IPS DF 6.9 (cell line): ENCODE measurements at regions not wholly inside any gene's neighbourhood (a gene's known extent, or its start where the extent isn't known, plus 50 kb on each side); places are given as distances from the start of the nearest gene placed in this dataset.

Experiments
- DNase-seq: peaks from one replicate; pipeline ENCODE4 v3.0.0-alpha.2; 2013; ENCODE audit warnings: low read depth, low spot score
- H3K27ac ChIP-seq: one replicate; pipeline ENCODE4 v1.5.1; 2013; ENCODE audit warnings: low read length, control low read depth
- H3K27me3 ChIP-seq: 2 replicates; pipeline ENCODE4 v1.6.1; 2013; ENCODE audit warnings: mild to moderate bottlenecking, low read length; ENCODE audit not compliant: control insufficient read depth, insufficient read depth
- H3K36me3 ChIP-seq: 2 replicates; pipeline ENCODE4 v1.6.1; 2013; ENCODE audit warnings: low read length; ENCODE audit not compliant: control insufficient read depth, insufficient read depth
- H3K4me1 ChIP-seq: 2 replicates; pipeline ENCODE4 v1.6.1; 2013; ENCODE audit warnings: low read length; ENCODE audit not compliant: control insufficient read depth, insufficient read depth
- H3K4me3 ChIP-seq: 2 replicates; pipeline ENCODE4 v1.5.1; 2013; ENCODE audit warnings: mild to moderate bottlenecking, low read length
- H3K9me3 ChIP-seq: 2 replicates; pipeline ENCODE4 v1.6.1; 2013; ENCODE audit warnings: low read length, inconsistent platforms; ENCODE audit not compliant: control insufficient read depth, insufficient read depth
- WGBS: extraction: QIAGEN DNeasy Blood & Tissue Kit; methylation state at CpG from one replicate; pipeline ENCODE4 v1.1.7; 2013; ENCODE audit warnings: mixed read lengths, missing lambda C conversion rate; ENCODE audit not compliant: insufficient read length, insufficient coverage; 5-methylcytosine and 5-hydroxymethylcytosine counted together

DNA sequence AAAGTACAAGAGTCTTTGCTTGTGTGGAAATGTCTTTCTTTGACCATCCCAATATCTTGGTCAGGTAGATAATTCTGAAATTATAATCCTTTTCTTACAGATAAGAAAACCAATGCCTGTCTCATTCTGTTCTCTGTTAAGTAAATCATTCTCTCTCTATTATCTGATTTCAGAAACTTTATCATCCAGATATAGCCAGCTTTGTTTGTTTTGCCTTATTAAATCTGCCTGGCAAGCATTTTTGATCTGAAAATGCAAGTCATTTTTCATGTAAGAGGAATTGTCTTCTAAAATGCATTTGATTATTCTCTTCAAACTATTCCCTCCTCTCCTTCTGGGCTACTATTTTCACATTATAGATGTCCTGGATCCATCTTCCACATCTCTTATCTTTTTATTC, 625.5 kb downstream of the CCDC171 start:
- H3K9me3 ChIP-seq: no peaks in the 10 kb centered on the region
- no peaks in the 10 kb centered on the region for H3K4me1 ChIP-seq
- H3K4me3 ChIP-seq: no peak overlapping the region
- H3K27me3 ChIP-seq: no peaks in the 10 kb centered on the region
- H3K27ac ChIP-seq: no peak overlapping the region
- DNase-seq: no peak
- no peaks in the 10 kb centered on the region for H3K36me3 ChIP-seq

DNA sequence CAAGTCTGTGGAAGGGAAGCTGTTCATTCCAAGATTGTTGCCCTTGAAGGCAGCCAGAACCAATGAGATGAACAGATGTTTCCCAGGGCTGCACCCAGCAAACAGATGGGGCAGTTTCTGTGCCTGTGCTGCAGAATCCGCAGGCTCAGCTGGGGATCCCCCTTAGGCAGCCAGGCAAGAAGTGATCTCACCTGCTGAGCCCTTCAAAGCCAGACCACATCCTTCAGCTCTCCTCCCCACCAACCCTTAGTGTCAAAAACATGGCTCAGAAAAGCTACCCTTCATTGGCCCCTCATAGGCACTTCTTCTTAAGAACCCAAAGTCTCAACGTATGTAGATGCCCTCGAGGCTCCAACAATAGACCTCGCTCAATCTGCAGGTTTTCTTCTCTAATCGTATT, 626.7 kb downstream of the CCDC171 start:
- Histone ChIP-seq H3K4me3 (no peak overlapping the region), H3K36me3 (no peaks in the 10 kb centered on the region), H3K27ac (no peak overlapping the region), H3K27me3 (no peaks in the 10 kb centered on the region), H3K9me3 (no peaks in the 10 kb centered on the region), H3K4me1 (no peaks in the 10 kb centered on the region)
- WGBS: no CpG with 5 or more reads among the region's 5 CpGs
- DNase-seq: no peak

DNA sequence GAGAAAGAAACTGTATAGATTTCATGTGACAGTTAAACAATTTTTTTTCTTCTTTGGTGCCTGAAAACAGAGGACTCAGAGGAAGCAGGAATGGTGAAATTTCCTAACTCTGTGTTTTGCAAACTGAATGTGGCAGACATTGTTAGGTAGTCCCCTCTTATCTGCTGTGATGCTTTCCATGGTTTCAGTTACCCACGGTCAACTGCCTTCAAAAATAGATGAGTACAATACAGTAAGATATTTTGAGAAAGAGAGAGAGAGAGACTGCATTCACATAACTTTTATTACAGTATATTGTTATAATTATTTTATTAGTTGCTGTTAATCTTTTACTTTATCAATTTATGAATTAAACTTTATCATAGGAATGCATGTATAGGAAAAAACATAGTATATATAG, 627.2 kb downstream of the CCDC171 start:
- H3K27ac ChIP-seq: no peak overlapping the region
- H3K4me3 ChIP-seq: no peak overlapping the region
- no CpG with 5 or more reads among the region's 1 CpG for WGBS

DNA sequence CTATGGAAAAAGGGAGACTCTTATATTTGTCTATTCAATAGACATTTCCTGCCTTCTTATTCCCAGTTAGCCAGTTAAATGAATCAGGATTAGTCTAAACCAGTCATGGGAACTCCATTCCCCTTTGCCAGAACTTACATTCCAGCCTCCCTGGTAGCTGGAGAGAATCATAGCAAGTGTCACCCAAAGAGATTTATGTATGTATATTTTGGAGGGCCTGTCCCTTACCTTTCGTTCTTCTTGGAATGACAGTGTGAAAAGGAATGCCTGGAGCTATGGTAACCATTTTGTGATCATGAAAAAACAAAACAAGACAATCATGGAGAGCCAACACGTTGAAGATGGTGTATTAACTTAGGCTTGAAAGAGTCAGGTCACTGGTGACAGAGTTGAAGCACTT, 627.7 kb downstream of the CCDC171 start:
- no peaks in the 10 kb centered on the region for H3K36me3 ChIP-seq
- no peaks in the 10 kb centered on the region for H3K27me3 ChIP-seq
- no peak overlapping the region for H3K27ac ChIP-seq
- no peak for DNase-seq
- H3K9me3 ChIP-seq: no peaks in the 10 kb centered on the region
- no peaks in the 10 kb centered on the region for H3K4me1 ChIP-seq
- H3K4me3 ChIP-seq: no peak overlapping the region
- WGBS: no CpG with 5 or more reads among the region's 2 CpGs

More for the DNA sequence above, 627.2 kb downstream of the CCDC171 start:
- Histone ChIP-seq H3K9me3 (no peaks in the 10 kb centered on the region), H3K36me3 (no peaks in the 10 kb centered on the region), H3K4me1 (no peaks in the 10 kb centered on the region), H3K27me3 (no peaks in the 10 kb centered on the region)
- DNase-seq: no peak

DNA sequence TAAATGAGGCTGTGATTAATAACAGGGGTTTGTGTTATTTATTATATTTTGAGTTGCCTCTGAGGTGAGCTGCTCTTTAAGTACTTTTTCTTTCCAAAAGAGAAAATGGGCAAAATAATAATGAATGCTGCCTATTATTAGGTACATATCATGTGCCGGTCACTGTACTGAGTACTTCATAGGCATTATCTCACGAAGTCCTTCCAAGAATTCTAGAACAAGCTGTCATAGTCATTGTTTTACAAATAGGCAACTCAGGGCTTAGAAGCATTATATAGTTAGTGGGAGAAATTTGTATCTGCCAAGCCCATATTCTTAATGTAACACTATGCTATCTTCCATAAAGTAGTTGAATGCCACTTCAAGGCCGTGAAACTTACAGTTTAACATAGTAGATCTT, 628.7 kb downstream of the CCDC171 start:
- DNase-seq: no peak
- no peaks in the 10 kb centered on the region for H3K4me1 ChIP-seq

DNA sequence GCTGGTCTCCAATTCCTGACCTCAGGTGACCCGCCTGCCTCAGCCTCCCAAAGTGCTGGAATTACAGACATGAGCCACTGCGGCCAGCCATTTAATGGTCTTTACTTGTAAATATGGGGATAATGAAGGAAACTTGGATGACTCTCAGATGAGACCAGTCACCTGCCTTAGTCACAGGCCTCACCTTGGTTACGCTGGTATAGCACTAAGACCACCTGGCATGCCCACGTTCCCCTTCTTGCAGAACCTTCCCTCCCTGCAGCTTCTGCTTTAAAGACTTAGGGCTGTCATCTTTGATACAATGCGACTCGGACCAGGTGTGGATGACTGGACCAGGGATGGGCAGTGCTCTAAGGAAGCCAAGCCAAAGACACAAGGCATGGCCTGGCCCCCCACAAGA, 629.9 kb downstream of the CCDC171 start:
- DNase-seq: no peak
- Histone ChIP-seq H3K4me3 (no peak overlapping the region), H3K9me3 (no peaks in the 10 kb centered on the region), H3K27ac (no peak overlapping the region), H3K4me1 (no peaks in the 10 kb centered on the region), H3K36me3 (no peaks in the 10 kb centered on the region), H3K27me3 (no peaks in the 10 kb centered on the region)
- WGBS: no CpG with 5 or more reads among the region's 6 CpGs

More for the DNA sequence above, 628.7 kb downstream of the CCDC171 start:
- WGBS: no CpG with 5 or more reads among the region's 3 CpGs
- no peaks in the 10 kb centered on the region for H3K36me3 ChIP-seq
- H3K9me3 ChIP-seq: no peaks in the 10 kb centered on the region
- no peak overlapping the region for H3K4me3 ChIP-seq
- no peaks in the 10 kb centered on the region for H3K27me3 ChIP-seq
- no peak overlapping the region for H3K27ac ChIP-seq

DNA sequence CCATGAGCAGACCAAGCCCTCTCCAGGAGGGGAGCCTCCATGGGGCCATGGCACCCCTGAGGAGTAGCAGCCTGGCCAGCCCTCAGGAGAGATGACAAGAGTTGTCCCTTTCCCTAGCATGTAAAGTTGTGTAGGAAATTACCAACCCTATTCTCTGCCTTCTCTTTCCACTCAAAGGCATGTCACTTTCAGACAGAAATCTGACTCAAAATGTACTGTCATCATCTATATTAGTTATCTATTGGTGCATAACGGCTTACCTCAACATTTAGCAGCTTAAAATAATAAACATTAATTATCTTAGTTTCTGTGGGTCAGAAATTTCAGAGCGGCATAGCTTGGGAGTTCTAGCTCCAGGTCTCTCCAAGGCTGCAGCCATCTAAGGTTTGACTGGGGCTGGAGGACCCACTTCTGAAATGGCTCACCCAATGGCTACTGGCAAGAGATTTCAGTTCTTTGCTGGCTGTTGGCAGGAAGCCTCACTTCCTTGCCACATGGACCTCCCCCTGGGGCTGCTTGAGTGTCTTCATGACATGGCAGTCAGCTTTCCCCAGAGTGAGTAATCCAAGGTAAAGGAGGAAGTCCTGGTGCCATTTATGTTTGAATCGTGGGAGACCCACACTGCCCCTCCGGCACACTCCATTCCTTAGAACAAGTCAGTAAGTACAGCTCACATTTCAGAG, 632.3 kb downstream of the CCDC171 start:
- Histone ChIP-seq H3K36me3 (no peaks in the 10 kb centered on the region), H3K4me1 (no peaks in the 10 kb centered on the region), H3K27me3 (no peaks in the 10 kb centered on the region), H3K4me3 (no peak overlapping the region), H3K9me3 (no peaks in the 10 kb centered on the region), H3K27ac (no peak overlapping the region)
- WGBS: no CpG with 5 or more reads among the region's 4 CpGs
- no peak for DNase-seq

DNA sequence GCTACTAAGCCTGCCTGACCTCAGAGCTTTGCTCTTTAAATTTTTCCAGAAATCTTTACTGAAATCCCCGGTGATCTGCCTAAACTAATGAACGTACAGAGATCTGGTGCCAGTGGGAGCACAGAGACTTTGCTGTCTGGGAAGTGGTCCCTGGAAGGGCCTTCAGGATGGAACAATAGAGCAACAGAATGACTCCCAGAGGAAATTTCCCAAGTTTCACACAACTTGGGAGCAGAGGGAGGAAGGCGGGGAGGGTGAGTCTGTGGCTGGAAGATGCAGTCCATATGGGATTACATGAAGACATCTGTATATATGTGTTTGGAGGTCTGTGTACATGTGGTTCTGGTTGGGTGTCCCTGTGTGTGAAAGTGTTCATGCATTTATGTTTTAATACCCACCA, 638.3 kb downstream of the CCDC171 start:
- H3K27ac ChIP-seq: no peak overlapping the region
- DNase-seq: no peak
- no CpG with 5 or more reads among the region's 3 CpGs for WGBS

GRCh38 chr9:16191691-16192402, 639.0 kb downstream of the CCDC171 start:
- H3K4me3 ChIP-seq: no peak overlapping the region
- H3K27ac ChIP-seq: no peak overlapping the region
- H3K36me3 ChIP-seq: no peaks in the 10 kb centered on the region
- no peaks in the 10 kb centered on the region for H3K9me3 ChIP-seq
- peak; percentile 70 for DNase-seq
- WGBS: no CpG with 5 or more reads among the region's 14 CpGs
- peaks cover 6% of the 10 kb centered on the region; the same call in 1 of the 2 replicates for H3K4me1 ChIP-seq
- H3K27me3 ChIP-seq: no peaks in the 10 kb centered on the region

More for the DNA sequence above, 638.3 kb downstream of the CCDC171 start:
- Histone ChIP-seq H3K9me3 (no peaks in the 10 kb centered on the region), H3K4me3 (no peak overlapping the region), H3K36me3 (no peaks in the 10 kb centered on the region), H3K4me1 (peaks cover 6% of the 10 kb centered on the region; the same call in 1 of the 2 replicates), H3K27me3 (no peaks in the 10 kb centered on the region)

DNA sequence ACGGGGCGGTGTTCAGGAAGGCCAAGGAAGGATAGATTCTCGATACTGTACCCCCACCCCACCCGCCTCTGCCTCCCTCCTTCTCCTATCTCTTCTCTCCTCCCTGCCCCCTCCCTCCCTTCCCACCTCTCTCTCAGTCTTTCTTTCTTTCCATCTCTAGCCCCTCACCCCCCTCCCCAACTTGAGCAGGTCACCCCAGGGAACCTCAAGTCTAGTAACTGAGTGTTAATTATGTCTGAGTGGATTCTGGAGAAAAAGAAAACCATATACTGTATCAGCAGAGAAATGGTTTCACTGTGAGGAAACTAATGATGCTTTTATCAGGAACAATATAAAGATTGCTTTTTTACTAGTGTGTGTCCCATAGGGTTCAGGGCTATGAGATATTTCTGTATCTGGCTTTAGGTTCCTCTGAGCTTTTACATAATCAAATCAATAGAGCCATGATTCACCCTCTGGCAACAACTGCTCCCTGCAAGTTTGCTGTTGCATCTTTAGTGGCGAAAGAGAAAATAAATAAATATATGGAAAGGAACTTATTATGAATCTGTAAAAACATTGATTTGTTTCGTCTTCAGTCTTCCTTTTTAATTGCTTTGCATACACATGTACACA, 639.7 kb downstream of the CCDC171 start:
- no peak for DNase-seq
- WGBS: no CpG with 5 or more reads among the region's 6 CpGs
- H3K9me3 ChIP-seq: no peaks in the 10 kb centered on the region
- H3K36me3 ChIP-seq: no peaks in the 10 kb centered on the region
- no peaks in the 10 kb centered on the region for H3K27me3 ChIP-seq
- no peak overlapping the region for H3K4me3 ChIP-seq
- no peak overlapping the region for H3K27ac ChIP-seq
- peaks cover 6% of the 10 kb centered on the region; the same call in 1 of the 2 replicates for H3K4me1 ChIP-seq
